IMR-90 (cell line): ENCODE measurements at regions not wholly inside any gene's neighbourhood (a gene's known extent, or its start where the extent isn't known, plus 50 kb on each side); places are given as distances from the start of the nearest gene placed in this dataset.

Experiments
- CEBPB ChIP-seq: IDR thresholded peaks from 2 replicates; pipeline ENCODE4 v1.6.1; 2012; ENCODE audit warnings: low read depth, low read length, improper control_type of control experiment
- CHD1 ChIP-seq: IDR thresholded peaks from 2 replicates; pipeline ENCODE4 v1.6.1; 2012; ENCODE audit warnings: low read depth, low read length, improper control_type of control experiment
- CTCF ChIP-seq: conservative IDR thresholded peaks from 2 replicates; pipeline ENCODE4 v1.5.1; 2012; ENCODE audit warnings: mild to moderate bottlenecking, low read depth, low read length, improper control_type of control experiment
- FOS ChIP-seq: fragments of 150-350 bp; IDR thresholded peaks from 2 replicates; pipeline ENCODE4 v1.6.1; 2016; ENCODE audit warnings: low read depth, low read length
- MXI1 ChIP-seq: IDR thresholded peaks from 2 replicates; pipeline ENCODE4 v1.6.1; 2012; ENCODE audit warnings: low read depth, mild to moderate bottlenecking, low read length, moderate library complexity, borderline replicate concordance
- NFE2L2 ChIP-seq: fragments of 150-350 bp; IDR thresholded peaks from 2 replicates; pipeline ENCODE4 v1.6.1; 2016; ENCODE audit warnings: low read depth, mild to moderate bottlenecking, low read length
- POLR2A ChIP-seq: IDR thresholded peaks from 2 replicates; pipeline ENCODE4 v1.6.1; 2012; ENCODE audit warnings: mild to moderate bottlenecking, low read depth, low read length
- RAD21 ChIP-seq: IDR thresholded peaks from 2 replicates; pipeline ENCODE4 v1.6.1; 2012; ENCODE audit warnings: low read length, improper control_type of control experiment
- RCOR1 ChIP-seq: IDR thresholded peaks from 2 replicates; pipeline ENCODE4 v1.6.1; 2012; ENCODE audit warnings: mild to moderate bottlenecking, low read length, improper control_type of control experiment; ENCODE audit not compliant: insufficient replicate concordance
- SMC3 ChIP-seq: fragments of 150-350 bp; IDR thresholded peaks from 2 replicates; pipeline ENCODE4 v1.6.1; 2016; ENCODE audit warnings: low read depth, mild to moderate bottlenecking, antibody characterized with exemption, low read length, moderate library complexity
- USF2 ChIP-seq: fragments of 150-350 bp; IDR thresholded peaks from 2 replicates; pipeline ENCODE4 v1.6.1; 2017; ENCODE audit warnings: mild to moderate bottlenecking, antibody characterized with exemption, low read length, low read depth

DNA sequence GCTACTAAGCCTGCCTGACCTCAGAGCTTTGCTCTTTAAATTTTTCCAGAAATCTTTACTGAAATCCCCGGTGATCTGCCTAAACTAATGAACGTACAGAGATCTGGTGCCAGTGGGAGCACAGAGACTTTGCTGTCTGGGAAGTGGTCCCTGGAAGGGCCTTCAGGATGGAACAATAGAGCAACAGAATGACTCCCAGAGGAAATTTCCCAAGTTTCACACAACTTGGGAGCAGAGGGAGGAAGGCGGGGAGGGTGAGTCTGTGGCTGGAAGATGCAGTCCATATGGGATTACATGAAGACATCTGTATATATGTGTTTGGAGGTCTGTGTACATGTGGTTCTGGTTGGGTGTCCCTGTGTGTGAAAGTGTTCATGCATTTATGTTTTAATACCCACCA is 638.3 kb downstream of the CCDC171 start:
- TF ChIP-seq CTCF, result no peak
- no peak for TF ChIP-seq SMC3
- TF ChIP-seq CEBPB, result no peak
- TF ChIP-seq POLR2A, result no peak
- no peak for TF ChIP-seq CHD1
- no peak for TF ChIP-seq FOS
- TF ChIP-seq MXI1, result no peak
- no peak for TF ChIP-seq USF2
- no peak for TF ChIP-seq RCOR1
- TF ChIP-seq RAD21, result no peak; the same call in 1 of the 2 replicates
- no peak for TF ChIP-seq NFE2L2
